H9 (cell line): ENCODE measurements at regions not wholly inside any gene's neighbourhood (a gene's known extent, or its start where the extent isn't known, plus 50 kb on each side); places are given as distances from the start of the nearest gene placed in this dataset.

ENCODE experiments used
- DNase-seq: peaks from one replicate; pipeline ENCODE4 v3.0.0-alpha.2; 2017
- H2AFZ ChIP-seq: one replicate; pipeline ENCODE4 v1.6.1; 2013; ENCODE audit warnings: mild to moderate bottlenecking, low read length, control low read depth, moderate library complexity
- H2AK5ac ChIP-seq: 2 replicates; pipeline ENCODE4 v1.6.1; 2013; ENCODE audit warnings: low read length, control low read depth, mixed read lengths; ENCODE audit not compliant: insufficient read length
- H2BK120ac ChIP-seq: one replicate; pipeline ENCODE4 v1.6.1; 2013; ENCODE audit warnings: low read depth, mild to moderate bottlenecking, low read length, control low read depth, inconsistent platforms; ENCODE audit not compliant: poor library complexity, severe bottlenecking
- H2BK12ac ChIP-seq: 2 replicates; pipeline ENCODE4 v1.6.1; 2013; ENCODE audit warnings: low read length, control low read depth, mixed read lengths, low read depth; ENCODE audit not compliant: insufficient read length
- H2BK15ac ChIP-seq: 2 replicates; pipeline ENCODE4 v1.6.1; 2013; ENCODE audit warnings: low read depth, low read length, control low read depth
- H2BK20ac ChIP-seq: one replicate; pipeline ENCODE4 v1.6.1; 2013; ENCODE audit warnings: low read depth, mild to moderate bottlenecking, low read length, control low read depth, inconsistent platforms; ENCODE audit not compliant: poor library complexity, severe bottlenecking
- H2BK5ac ChIP-seq: 2 replicates; pipeline ENCODE4 v1.6.1; 2013; ENCODE audit warnings: low read length, control low read depth, mixed read lengths; ENCODE audit not compliant: insufficient read length
- H3K14ac ChIP-seq: 2 replicates; pipeline ENCODE4 v1.6.1; 2013; ENCODE audit warnings: low read length, control low read depth; ENCODE audit not compliant: insufficient read depth
- H3K18ac ChIP-seq: 2 replicates; pipeline ENCODE4 v1.6.1; 2013; ENCODE audit warnings: low read depth, mild to moderate bottlenecking, mixed read lengths, low read length, control low read depth; ENCODE audit not compliant: insufficient read length
- H3K23ac ChIP-seq: 2 replicates; pipeline ENCODE4 v1.6.1; 2013; ENCODE audit warnings: low read length, control low read depth, mixed read lengths, low read depth; ENCODE audit not compliant: insufficient read length
- H3K23me2 ChIP-seq: 2 replicates; pipeline ENCODE4 v1.6.1; 2013; ENCODE audit warnings: low read depth, mild to moderate bottlenecking, mixed read lengths, low read length, control low read depth; ENCODE audit not compliant: insufficient read length, poor library complexity, severe bottlenecking
- H3K27ac ChIP-seq: 2 replicates; pipeline ENCODE4 v1.5.1; 2013; ENCODE audit warnings: low read length, control low read depth, mixed read lengths, low read depth; ENCODE audit not compliant: insufficient read length
- H3K27me3 ChIP-seq: 2 replicates; pipeline ENCODE4 v1.6.1; 2013; ENCODE audit warnings: low read length, control low read depth, inconsistent platforms; ENCODE audit not compliant: insufficient read depth
- H3K4ac ChIP-seq: 2 replicates; pipeline ENCODE4 v1.6.1; 2013; ENCODE audit warnings: low read depth, mild to moderate bottlenecking, control low read depth, inconsistent platforms, low read length, moderate library complexity
- H3K4me1 ChIP-seq: 2 replicates; pipeline ENCODE4 v1.6.1; 2013; ENCODE audit warnings: low read length, control low read depth, inconsistent platforms; ENCODE audit not compliant: insufficient read depth
- H3K4me2 ChIP-seq: 2 replicates; pipeline ENCODE4 v1.6.1; 2013; ENCODE audit warnings: low read length, control low read depth, mixed read lengths; ENCODE audit not compliant: insufficient read length, insufficient read depth
- H3K56ac ChIP-seq: 2 replicates; pipeline ENCODE4 v1.6.1; 2013; ENCODE audit warnings: low read depth, mild to moderate bottlenecking, mixed read lengths, low read length, control low read depth; ENCODE audit not compliant: insufficient read length
- H3K79me1 ChIP-seq: 2 replicates; pipeline ENCODE4 v1.6.1; 2013; ENCODE audit warnings: low read depth, mild to moderate bottlenecking, moderate library complexity, low read length, control low read depth, inconsistent platforms; ENCODE audit not compliant: insufficient read depth, poor library complexity, severe bottlenecking
- H3K79me2 ChIP-seq: 2 replicates; pipeline ENCODE4 v1.6.1; 2013; ENCODE audit warnings: low read length, control low read depth, inconsistent platforms; ENCODE audit not compliant: insufficient read depth
- H3K9ac ChIP-seq: 2 replicates; pipeline ENCODE4 v1.6.1; 2013; ENCODE audit warnings: low read length, control low read depth, mixed read lengths; ENCODE audit not compliant: insufficient read length; ENCODE audit errors: extremely low read depth
- H3K9me3 ChIP-seq: one replicate; pipeline ENCODE4 v1.6.1; 2013; ENCODE audit warnings: low read depth, low read length, inconsistent platforms; ENCODE audit not compliant: control insufficient read depth
- H3T11ph ChIP-seq: one replicate; pipeline ENCODE4 v1.6.1; 2013; ENCODE audit warnings: mild to moderate bottlenecking, low read length, control low read depth, inconsistent platforms
- H4K20me1 ChIP-seq: one replicate; pipeline ENCODE4 v1.6.1; 2013; ENCODE audit not compliant: control insufficient read depth, insufficient read length, insufficient read depth
- H4K5ac ChIP-seq: 2 replicates; pipeline ENCODE4 v1.6.1; 2013; ENCODE audit warnings: low read depth, mild to moderate bottlenecking, mixed read lengths, low read length, control low read depth; ENCODE audit not compliant: insufficient read length
- H4K8ac ChIP-seq: replicated peaks from 2 replicates; pipeline ENCODE4 v1.6.1; 2013; ENCODE audit warnings: low read length, control low read depth, mixed read lengths, low read depth; ENCODE audit not compliant: insufficient read length
- H4K91ac ChIP-seq: 2 replicates; pipeline ENCODE4 v1.6.1; 2013; ENCODE audit warnings: low read depth, mild to moderate bottlenecking, moderate library complexity, mixed read lengths, low read length, control low read depth; ENCODE audit not compliant: insufficient read length
- H3K27ac Mint-ChIP-seq, 3 experiments: 2 replicates in 2 of 3; 3 replicates in 1 of 3; pipeline ENCODE4 v1.8.0; 2020 to 2021; ENCODE audit warnings: mixed read lengths in 3 of 3, mild to moderate bottlenecking in 1 of 3, moderate library complexity in 1 of 3
- H3K27me3 Mint-ChIP-seq: 2 replicates; pipeline ENCODE4 v1.8.0; 2021; ENCODE audit warnings: low read depth, mild to moderate bottlenecking, moderate library complexity, mixed read lengths
- H3K36me3 Mint-ChIP-seq, 3 experiments: 2 replicates in 2 of 3; 3 replicates in 1 of 3; pipeline ENCODE4 v1.8.0; 2020 to 2021; ENCODE audit warnings: low read depth in 3 of 3, mixed read lengths in 3 of 3; ENCODE audit not compliant: insufficient read depth in 1 of 3
- H3K4me1 Mint-ChIP-seq, 2 experiments: 2 replicates each; pipeline ENCODE4 v1.8.0; 2020; ENCODE audit warnings: mixed read lengths in 2 of 2
- H3K4me3 Mint-ChIP-seq, 2 experiments: 2 replicates in 1 of 2; 3 replicates in 1 of 2; pipeline ENCODE4 v1.8.0; 2020 to 2021; ENCODE audit warnings: mild to moderate bottlenecking in 2 of 2, mixed read lengths in 2 of 2, moderate library complexity in 1 of 2
- H3K9me3 Mint-ChIP-seq, 2 experiments: 2 replicates in 1 of 2; 3 replicates in 1 of 2; pipeline ENCODE4 v1.8.0; 2020; ENCODE audit warnings: mild to moderate bottlenecking in 2 of 2, mixed read lengths in 2 of 2, moderate library complexity in 1 of 2
- CTCF ChIP-seq: fragments of 200-600 bp; sonication (generic); conservative IDR thresholded peaks from 3 replicates; pipeline ENCODE4 v1.8.0; 2021; ENCODE audit warnings: antibody characterized with exemption, mild to moderate bottlenecking
- WGBS: extraction: QIAGEN DNeasy Blood & Tissue Kit; methylation state at CpG from one replicate; pipeline ENCODE4 v1.1.7; 2013; ENCODE audit warnings: missing lambda C conversion rate, low lambda C conversion rate, mixed read lengths; ENCODE audit not compliant: insufficient read length; ENCODE audit errors: extremely low coverage; 5-methylcytosine and 5-hydroxymethylcytosine counted together

DNA sequence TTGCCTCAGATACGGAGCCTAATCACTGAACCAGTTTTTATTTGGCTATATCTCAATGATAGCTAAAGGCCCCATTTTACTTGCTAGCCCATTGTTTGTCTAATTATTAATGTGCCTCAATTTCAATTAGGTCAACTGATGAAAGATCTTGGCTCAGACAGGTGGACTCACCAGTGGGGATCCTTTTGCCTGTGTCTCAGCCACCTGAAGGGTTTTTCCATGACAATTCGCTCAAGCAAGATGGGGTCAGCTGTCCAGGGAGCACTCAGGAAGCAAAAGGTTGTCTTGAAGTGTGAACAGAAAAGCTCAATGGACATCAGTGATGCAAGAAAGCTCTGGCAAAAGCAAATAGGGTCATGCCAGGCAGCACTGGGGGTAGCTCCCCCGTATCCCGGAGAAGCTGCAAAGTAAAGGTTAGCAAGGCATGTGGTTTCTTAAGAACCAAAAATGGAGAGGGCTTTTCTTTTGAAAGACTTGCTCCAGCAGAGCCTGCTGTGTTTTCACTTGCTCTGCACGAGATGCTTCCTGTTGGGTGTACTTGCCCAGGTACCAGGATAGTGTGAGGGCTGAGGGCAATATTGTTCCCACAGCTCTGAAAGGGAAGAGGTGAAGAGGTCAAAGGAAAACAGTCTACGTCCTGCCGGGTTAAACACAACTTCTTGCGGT lies 541.2 kb upstream of the CDH5 start:
- no peaks in the 10 kb centered on the region for H3K27me3 ChIP-seq
- H2BK120ac ChIP-seq = no peak overlapping the region
- H3K9ac ChIP-seq = no peak overlapping the region
- no peak overlapping the region for H2BK15ac ChIP-seq
- no peak overlapping the region for H4K8ac ChIP-seq
- H3K9me3 ChIP-seq = no peaks in the 10 kb centered on the region
- H3K56ac ChIP-seq = no peak overlapping the region
- no peak overlapping the region for H2BK12ac ChIP-seq
- H3K36me3 Mint-ChIP-seq = peaks cover 0 to 7% (median 5%) of the 10 kb centered on the region in 3 experiments; a peak in 5 of 7 replicates
- DNase-seq = no peak
- no peaks in the 10 kb centered on the region; a peak in 1 of 5 replicates for H3K9me3 Mint-ChIP-seq
- peaks cover 6% of the 10 kb centered on the region; the same call in 1 of the 2 replicates for H3K27me3 Mint-ChIP-seq
- no peak overlapping the region for H3K27ac ChIP-seq
- no peak overlapping the region for H3K18ac ChIP-seq
- H3K79me1 ChIP-seq = no peaks in the 10 kb centered on the region
- H3K4ac ChIP-seq = no peak overlapping the region
- H3K27ac Mint-ChIP-seq = peak overlapping the region in 1 of 3 experiments; percentile 13; a peak in 2 of 7 replicates
- H2BK20ac ChIP-seq = no peak overlapping the region
- no peak overlapping the region for H2AK5ac ChIP-seq
- no peak overlapping the region for H2BK5ac ChIP-seq
- H2AFZ ChIP-seq = no peak overlapping the region
- no peak overlapping the region for H4K5ac ChIP-seq
- no peaks in the 10 kb centered on the region for H3K79me2 ChIP-seq
- peaks cover 5% of the 10 kb centered on the region; the same call in 1 of the 2 replicates for H3K4me1 ChIP-seq
- H3K4me2 ChIP-seq = no peak overlapping the region
- no CpG with 5 or more reads among the region's 8 CpGs for WGBS
- peaks cover 8 to 18% of the 10 kb centered on the region in 2 experiments for H3K4me1 Mint-ChIP-seq
- no peaks in the 10 kb centered on the region for H4K20me1 ChIP-seq
- no peak overlapping the region for H3K23ac ChIP-seq
- no peak for TF ChIP-seq CTCF
- H3K4me3 Mint-ChIP-seq = no peak overlapping the region
- no peak overlapping the region for H3T11ph ChIP-seq
- no peak overlapping the region for H3K14ac ChIP-seq
- no peaks in the 10 kb centered on the region for H3K23me2 ChIP-seq
- H4K91ac ChIP-seq = no peak overlapping the region
